ENCODE measurements at regions not wholly inside any gene's neighbourhood (a gene's known extent, or its start where the extent isn't known, plus 50 kb on each side); places are given as distances from the start of the nearest gene placed in this dataset.

GRCh38 chr20:57986666-57987065 lies 241.8 kb downstream of the ANKRD60 start:
- TF ChIP-seq CEBPB (IDR thresholded peaks at IDR 0.05; ENCODE audit: low read depth, low read length) (no peak), RNF2 (IDR thresholded peaks at IDR 0.05; ENCODE audit: borderline replicate concordance, low read depth, low read length, missing control alignments, poor library complexity, severe bottlenecking) (no peak), TEAD4 (IDR thresholded peaks at IDR 0.05; ENCODE audit: low read depth, low read length) (no peak), NRF1 (IDR thresholded peaks at IDR 0.05; ENCODE audit: low read depth, low read length) (no peak), CBX5 (IDR thresholded peaks at IDR 0.05; ENCODE audit: low read depth, low read length) (no peak), CTCF (IDR thresholded peaks at IDR 0.05; ENCODE audit: control extremely low read depth in 1 of 3, insufficient read depth in 1 of 3, low read depth in 1 of 3, low read length in 3 of 3) (no peak), BRCA1 (IDR thresholded peaks at IDR 0.05; ENCODE audit: low read depth, low read length) (no peak), POLR2A (IDR thresholded peaks at IDR 0.05; ENCODE audit: control extremely low read depth in 1 of 2, low read depth in 2 of 2, low read length in 2 of 2) (no peak), TAF1 (IDR thresholded peaks at IDR 0.05; ENCODE audit: low read depth, low read length) (no peak), EZH2 (IDR thresholded peaks at IDR 0.05; ENCODE audit: low read depth, low read length, severe bottlenecking) (no peak)

Data from H1 (cell line).